ENCODE measurements at regions not wholly inside any gene's neighbourhood (a gene's known extent, or its start where the extent isn't known, plus 50 kb on each side); places are given as distances from the start of the nearest gene placed in this dataset.

DNA sequence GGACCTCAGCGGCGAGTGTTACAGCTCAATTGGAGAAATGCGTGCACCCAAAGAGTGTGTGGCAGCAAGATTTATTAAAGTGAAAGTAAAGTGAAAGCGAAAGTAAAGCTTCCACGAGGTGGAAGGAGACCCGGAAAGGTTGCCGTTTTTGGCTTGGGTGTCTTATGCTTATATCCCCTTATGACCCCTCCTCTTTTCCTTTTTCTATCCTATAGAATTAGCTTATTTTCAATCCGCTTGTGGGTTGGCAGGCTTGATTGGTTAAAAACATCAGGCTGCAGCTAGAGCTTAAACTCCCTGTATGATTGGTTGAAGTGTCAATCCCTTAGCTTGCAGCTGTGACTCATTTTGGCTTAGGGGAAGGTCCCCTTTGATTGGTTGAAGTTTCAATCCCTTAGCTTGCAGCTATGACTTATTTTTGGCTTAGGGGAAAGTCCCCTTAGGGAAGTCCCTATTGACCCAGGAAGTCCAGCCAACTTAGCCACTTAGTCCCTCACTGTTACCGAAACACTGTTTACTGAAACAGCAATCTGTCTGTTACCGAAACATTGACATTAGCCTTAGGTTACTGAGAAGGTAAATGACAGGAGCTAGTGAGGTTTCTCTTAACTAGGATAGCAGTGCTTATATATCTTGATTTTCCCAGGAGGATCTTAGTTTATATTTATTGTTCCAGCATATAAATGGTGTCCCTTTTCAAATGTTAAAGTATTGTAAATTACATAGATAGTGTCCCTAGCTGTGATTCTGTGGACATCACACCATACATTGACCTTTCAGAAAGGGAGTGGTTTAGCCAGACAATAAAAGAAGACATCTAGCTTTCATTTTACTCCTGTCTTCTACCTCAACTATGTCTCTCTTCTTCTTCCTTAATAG lies 575.8 kb downstream of the DACH1 start:
- TF ChIP-seq CTCF (IDR thresholded peaks at IDR 0.05) (no peak), POLR2A (IDR thresholded peaks at IDR 0.05) (no peak), POLR2AphosphoS5 (IDR thresholded peaks at IDR 0.05; ENCODE audit: insufficient read depth in 1 of 2, low read depth in 1 of 2) (no peak)
